Suprapubic skin (tissue), 4 donors: ENCODE measurements at regions not wholly inside any gene's neighbourhood (a gene's known extent, or its start where the extent isn't known, plus 50 kb on each side); places are given as distances from the start of the nearest gene placed in this dataset.

Experiments
- POLR2A ChIP-seq, 2 donors: fragments of 450-650 bp; IDR thresholded peaks; one replicate each; pipeline ENCODE4 v1.6.1; 2017; ENCODE audit warnings: antibody characterized with exemption in 2 of 2, mild to moderate bottlenecking in 2 of 2, moderate library complexity in 2 of 2
- POLR2AphosphoS5 ChIP-seq, 3 donors: sonication (generic); formaldehyde crosslinking; IDR thresholded peaks; one replicate each; pipeline ENCODE4 v1.6.1; 2017; ENCODE audit warnings: antibody characterized with exemption in 3 of 3
- TF ChIP-seq, protein P1 (sequence below), 2 donors: fragments of 200-600 bp in 1 of 2; fragments of 450-650 bp in 1 of 2; sonication (generic) in 1 of 2; IDR thresholded peaks; one replicate each; pipeline ENCODE4 v1.5.1; 2016 to 2019; ENCODE audit warnings: antibody characterized with exemption in 2 of 2, mild to moderate bottlenecking in 1 of 2, moderate library complexity in 1 of 2

DNA sequence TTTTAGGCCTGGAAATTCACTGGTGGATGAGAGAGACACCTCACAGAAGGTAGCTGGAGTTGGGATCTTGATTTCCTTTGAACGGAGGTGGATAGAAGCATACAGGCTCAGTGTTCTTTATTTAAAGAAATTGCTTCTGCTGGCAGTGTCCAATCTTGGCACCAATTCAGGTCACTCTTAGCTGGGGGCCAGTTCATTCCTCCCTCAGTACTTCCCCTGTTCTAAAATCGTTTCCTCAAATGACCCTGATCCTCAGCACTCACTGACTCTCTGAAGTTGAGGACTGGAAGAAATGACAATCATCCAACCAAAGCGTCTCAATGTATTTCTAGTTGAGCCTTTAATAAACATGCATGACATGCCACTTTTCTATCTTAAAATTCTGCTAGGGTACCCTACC, 472.5 kb upstream of the BTBD3 start:
- TF ChIP-seq POLR2AphosphoS5 (IDR thresholded peaks at IDR 0.05) (no peak), POLR2A (IDR thresholded peaks at IDR 0.05) (no peak)
- TF ChIP-seq, protein P1, sequence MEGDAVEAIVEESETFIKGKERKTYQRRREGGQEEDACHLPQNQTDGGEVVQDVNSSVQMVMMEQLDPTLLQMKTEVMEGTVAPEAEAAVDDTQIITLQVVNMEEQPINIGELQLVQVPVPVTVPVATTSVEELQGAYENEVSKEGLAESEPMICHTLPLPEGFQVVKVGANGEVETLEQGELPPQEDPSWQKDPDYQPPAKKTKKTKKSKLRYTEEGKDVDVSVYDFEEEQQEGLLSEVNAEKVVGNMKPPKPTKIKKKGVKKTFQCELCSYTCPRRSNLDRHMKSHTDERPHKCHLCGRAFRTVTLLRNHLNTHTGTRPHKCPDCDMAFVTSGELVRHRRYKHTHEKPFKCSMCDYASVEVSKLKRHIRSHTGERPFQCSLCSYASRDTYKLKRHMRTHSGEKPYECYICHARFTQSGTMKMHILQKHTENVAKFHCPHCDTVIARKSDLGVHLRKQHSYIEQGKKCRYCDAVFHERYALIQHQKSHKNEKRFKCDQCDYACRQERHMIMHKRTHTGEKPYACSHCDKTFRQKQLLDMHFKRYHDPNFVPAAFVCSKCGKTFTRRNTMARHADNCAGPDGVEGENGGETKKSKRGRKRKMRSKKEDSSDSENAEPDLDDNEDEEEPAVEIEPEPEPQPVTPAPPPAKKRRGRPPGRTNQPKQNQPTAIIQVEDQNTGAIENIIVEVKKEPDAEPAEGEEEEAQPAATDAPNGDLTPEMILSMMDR (IDR thresholded peaks at IDR 0.05) = no peak
